DND-41 (cell line): ENCODE measurements at regions not wholly inside any gene's neighbourhood (a gene's known extent, or its start where the extent isn't known, plus 50 kb on each side); places are given as distances from the start of the nearest gene placed in this dataset.

Source experiments
- ATAC-seq: fragments of 200-7000 bp; cut with Tn5 transposase; 3 replicates; pipeline ENCODE4 v1.9.1; 2021; ENCODE audit warnings: low read depth; ENCODE audit not compliant: insufficient read depth
- DNase-seq: peaks from one replicate; pipeline ENCODE4 v3.0.0-alpha.2; 2020
- H2AFZ ChIP-seq: 2 replicates; pipeline ENCODE4 v1.6.0; 2012; ENCODE audit warnings: low read depth, low read length
- H3K27ac ChIP-seq: 2 replicates; pipeline ENCODE4 v1.5.1; 2012; ENCODE audit warnings: low read length, inconsistent platforms
- H3K27me3 ChIP-seq: fragments of 200-600 bp; sonication (generic); 2 replicates; pipeline ENCODE4 v1.6.0; 2012; ENCODE audit warnings: low read length, mild to moderate bottlenecking, inconsistent platforms; ENCODE audit not compliant: insufficient read depth, poor library complexity
- H3K36me3 ChIP-seq: 2 replicates; pipeline ENCODE4 v1.5.1; 2012; ENCODE audit warnings: low read length, inconsistent platforms; ENCODE audit not compliant: insufficient read depth
- H3K4me1 ChIP-seq: 2 replicates; pipeline ENCODE4 v1.5.1; 2012; ENCODE audit warnings: mild to moderate bottlenecking, low read length; ENCODE audit not compliant: insufficient read depth
- H3K4me2 ChIP-seq: 2 replicates; pipeline ENCODE4 v1.6.0; 2012; ENCODE audit warnings: mild to moderate bottlenecking, moderate library complexity, low read length, inconsistent platforms; ENCODE audit not compliant: insufficient read depth
- H3K4me3 ChIP-seq, 2 experiments: fragments of 200-600 bp in 1 of 2; shearing (Covaris generic) in 1 of 2; 2 replicates each; pipeline ENCODE4 v1.5.1; 2012 to 2016; ENCODE audit warnings: inconsistent platforms in 2 of 2, low read length in 2 of 2, mild to moderate bottlenecking in 2 of 2, low read depth in 1 of 2, moderate library complexity in 1 of 2
- H3K79me2 ChIP-seq: 2 replicates; pipeline ENCODE4 v1.6.0; 2012; ENCODE audit warnings: low read length, inconsistent platforms; ENCODE audit not compliant: insufficient read depth
- H3K9ac ChIP-seq: 2 replicates; pipeline ENCODE4 v1.6.0; 2012; ENCODE audit warnings: low read depth, mild to moderate bottlenecking, inconsistent platforms, low read length, moderate library complexity
- H3K9me3 ChIP-seq: 2 replicates; pipeline ENCODE4 v1.5.1; 2012; ENCODE audit warnings: low read length, moderate library complexity, mild to moderate bottlenecking, inconsistent platforms; ENCODE audit not compliant: insufficient read depth, severe bottlenecking
- H4K20me1 ChIP-seq: 2 replicates; pipeline ENCODE4 v1.6.0; 2012; ENCODE audit warnings: low read length; ENCODE audit not compliant: insufficient read depth
- EZH2 ChIP-seq: IDR thresholded peaks from 3 replicates; pipeline ENCODE4 v1.6.1; 2012; ENCODE audit warnings: borderline replicate concordance, low read depth, mild to moderate bottlenecking, moderate library complexity, low read length, inconsistent platforms; ENCODE audit not compliant: severe bottlenecking
- TF ChIP-seq, protein P1 (sequence below): IDR thresholded peaks from 2 replicates; pipeline ENCODE4 v1.5.1; 2012; ENCODE audit warnings: borderline replicate concordance, low read length, moderate library complexity, mild to moderate bottlenecking; ENCODE audit not compliant: poor library complexity, severe bottlenecking; ENCODE audit errors: extremely low read depth

DNA sequence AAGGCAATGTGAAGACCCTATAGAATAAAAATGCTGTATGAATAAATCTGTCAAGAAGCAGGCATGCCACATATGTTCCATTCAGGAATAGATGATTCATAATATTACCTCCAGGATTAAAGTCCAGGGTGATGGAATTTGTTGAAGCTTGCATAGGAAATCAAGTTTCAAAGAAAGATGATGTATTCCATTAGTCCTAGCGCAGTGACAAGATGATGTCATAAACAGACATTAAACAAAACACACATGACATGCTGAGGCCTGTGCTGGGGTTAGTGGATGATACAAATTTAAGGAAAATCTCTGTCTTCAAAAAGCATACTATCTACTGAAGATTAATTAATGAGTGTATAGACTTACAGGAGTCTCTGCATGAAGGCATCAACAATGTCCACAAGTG is 1025.2 kb downstream of the CDH11 start:
- no peak for ATAC-seq
- TF ChIP-seq, protein P1, sequence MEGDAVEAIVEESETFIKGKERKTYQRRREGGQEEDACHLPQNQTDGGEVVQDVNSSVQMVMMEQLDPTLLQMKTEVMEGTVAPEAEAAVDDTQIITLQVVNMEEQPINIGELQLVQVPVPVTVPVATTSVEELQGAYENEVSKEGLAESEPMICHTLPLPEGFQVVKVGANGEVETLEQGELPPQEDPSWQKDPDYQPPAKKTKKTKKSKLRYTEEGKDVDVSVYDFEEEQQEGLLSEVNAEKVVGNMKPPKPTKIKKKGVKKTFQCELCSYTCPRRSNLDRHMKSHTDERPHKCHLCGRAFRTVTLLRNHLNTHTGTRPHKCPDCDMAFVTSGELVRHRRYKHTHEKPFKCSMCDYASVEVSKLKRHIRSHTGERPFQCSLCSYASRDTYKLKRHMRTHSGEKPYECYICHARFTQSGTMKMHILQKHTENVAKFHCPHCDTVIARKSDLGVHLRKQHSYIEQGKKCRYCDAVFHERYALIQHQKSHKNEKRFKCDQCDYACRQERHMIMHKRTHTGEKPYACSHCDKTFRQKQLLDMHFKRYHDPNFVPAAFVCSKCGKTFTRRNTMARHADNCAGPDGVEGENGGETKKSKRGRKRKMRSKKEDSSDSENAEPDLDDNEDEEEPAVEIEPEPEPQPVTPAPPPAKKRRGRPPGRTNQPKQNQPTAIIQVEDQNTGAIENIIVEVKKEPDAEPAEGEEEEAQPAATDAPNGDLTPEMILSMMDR = no peak
- TF ChIP-seq EZH2 = no peak
- Histone ChIP-seq H3K36me3 (no peaks in the 10 kb centered on the region), H3K4me3 (no peak overlapping the region), H3K79me2 (no peaks in the 10 kb centered on the region), H2AFZ (no peak overlapping the region), H4K20me1 (no peaks in the 10 kb centered on the region), H3K4me1 (no peaks in the 10 kb centered on the region), H3K9ac (no peak overlapping the region), H3K27ac (no peak overlapping the region), H3K27me3 (no peaks in the 10 kb centered on the region), H3K4me2 (no peak overlapping the region), H3K9me3 (no peaks in the 10 kb centered on the region)
- no peak for DNase-seq

DNA sequence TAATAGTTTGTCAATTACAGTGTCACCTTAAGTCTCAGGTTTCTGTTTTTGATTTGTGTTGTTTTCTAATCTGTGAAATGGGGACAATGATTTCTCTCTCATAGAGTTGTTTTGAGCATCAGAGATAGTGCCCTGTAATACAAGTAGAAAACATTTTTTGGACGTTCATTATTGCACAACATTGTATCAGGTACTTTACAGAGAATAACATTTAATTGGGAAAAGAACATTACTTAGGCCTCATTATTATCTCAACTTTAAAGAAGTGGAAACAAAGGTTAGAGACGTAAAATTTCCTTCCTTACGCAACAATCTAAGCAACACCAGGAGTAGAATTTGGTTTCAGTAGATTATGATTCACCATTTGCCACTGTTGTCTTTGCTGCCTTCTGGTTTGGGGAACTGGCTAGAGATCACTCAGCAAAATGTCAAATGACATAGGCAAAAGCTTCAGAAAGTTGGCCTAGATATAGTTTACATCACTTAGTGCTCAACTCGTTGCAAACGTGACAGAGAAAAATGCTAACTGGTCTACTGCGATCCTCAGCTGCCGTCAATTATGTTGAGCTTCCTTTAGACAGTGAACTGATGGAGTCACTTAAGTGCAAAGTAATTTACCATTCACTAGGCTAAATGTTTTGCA is 1026.8 kb downstream of the CDH11 start:
- H3K4me3 ChIP-seq = no peak overlapping the region
- no peaks in the 10 kb centered on the region for H4K20me1 ChIP-seq
- no peak overlapping the region for H3K4me2 ChIP-seq
- no peak for TF ChIP-seq EZH2
- TF ChIP-seq, protein P1 = no peak
- H3K9ac ChIP-seq = no peak overlapping the region
- no peak overlapping the region for H3K27ac ChIP-seq
- no peaks in the 10 kb centered on the region for H3K79me2 ChIP-seq
- H3K4me1 ChIP-seq = no peaks in the 10 kb centered on the region
- H3K36me3 ChIP-seq = no peaks in the 10 kb centered on the region
- ATAC-seq (no peak), DNase-seq (no peak)
- H2AFZ ChIP-seq = no peak overlapping the region
- H3K9me3 ChIP-seq = no peaks in the 10 kb centered on the region
- no peaks in the 10 kb centered on the region for H3K27me3 ChIP-seq

DNA sequence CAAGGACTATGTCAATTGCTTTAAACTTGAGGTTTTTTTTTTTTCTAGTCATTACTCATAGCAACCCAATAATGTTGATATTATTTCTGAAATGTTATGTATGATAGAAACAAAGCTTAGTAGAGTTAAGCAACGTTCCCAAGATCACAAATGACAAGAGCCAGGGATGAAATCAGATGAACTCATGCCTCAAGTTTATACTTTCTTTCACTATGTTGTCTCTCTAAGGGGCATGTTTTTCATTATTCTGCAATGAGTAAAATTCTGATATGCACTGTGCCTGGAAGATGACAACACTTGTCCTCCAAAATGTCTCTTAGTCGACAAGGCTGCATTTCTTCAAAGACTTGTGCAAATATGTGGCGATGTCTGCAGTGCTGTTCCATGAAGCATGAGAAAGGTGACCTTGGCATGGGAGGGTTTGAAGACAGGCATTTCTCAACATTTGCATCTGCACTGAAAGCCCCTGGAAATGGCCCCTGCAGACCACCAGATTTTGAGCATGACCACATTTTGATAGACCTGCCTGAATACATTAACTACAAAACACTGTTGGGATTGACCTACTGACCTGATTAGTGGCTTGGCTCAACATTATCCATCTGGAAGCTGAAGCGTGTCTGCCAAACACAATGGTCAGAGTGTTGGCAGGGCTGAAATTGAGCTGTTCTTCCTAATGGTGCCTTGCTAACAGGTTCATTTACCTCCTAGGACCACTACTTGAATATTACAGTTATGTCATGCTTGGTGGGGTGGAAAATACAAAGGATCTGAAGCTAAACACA is 1027.5 kb downstream of the CDH11 start:
- Histone ChIP-seq H3K4me1 (no peaks in the 10 kb centered on the region), H3K4me3 (no peak overlapping the region), H3K9me3 (no peaks in the 10 kb centered on the region), H3K27ac (no peak overlapping the region), H4K20me1 (no peaks in the 10 kb centered on the region), H3K79me2 (no peaks in the 10 kb centered on the region), H2AFZ (no peak overlapping the region), H3K36me3 (no peaks in the 10 kb centered on the region), H3K4me2 (no peak overlapping the region), H3K9ac (no peak overlapping the region), H3K27me3 (no peaks in the 10 kb centered on the region)
- DNase-seq = no peak
- no peak for ATAC-seq
- TF ChIP-seq, protein P1 = no peak
- no peak for TF ChIP-seq EZH2

DNA sequence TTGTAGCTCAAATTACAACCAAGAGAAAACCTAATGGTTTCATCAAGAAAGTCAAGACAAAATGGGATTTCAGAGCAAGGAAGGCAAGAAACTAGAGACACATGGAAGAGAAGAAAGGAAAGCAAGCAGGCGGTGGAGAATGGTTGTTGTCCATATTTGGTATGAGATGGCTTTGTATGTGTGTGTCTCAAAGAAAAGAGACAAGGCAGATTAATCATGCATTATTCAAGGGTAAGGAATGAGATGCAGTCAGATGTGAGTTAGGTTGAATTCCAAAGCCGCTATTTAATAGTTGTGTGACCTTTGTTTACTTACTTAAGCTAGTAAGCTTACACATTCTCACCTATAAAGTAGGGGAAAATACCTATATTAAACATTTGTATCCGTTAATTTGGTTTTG is 1029.6 kb downstream of the CDH11 start:
- Histone ChIP-seq H3K36me3 (no peaks in the 10 kb centered on the region), H3K27ac (no peak overlapping the region), H3K4me1 (no peaks in the 10 kb centered on the region), H3K9me3 (no peaks in the 10 kb centered on the region), H3K4me3 (no peak overlapping the region), H3K4me2 (no peak overlapping the region), H2AFZ (no peak overlapping the region), H3K27me3 (no peaks in the 10 kb centered on the region), H3K79me2 (no peaks in the 10 kb centered on the region), H3K9ac (no peak overlapping the region), H4K20me1 (no peaks in the 10 kb centered on the region)
- TF ChIP-seq EZH2 = no peak
- TF ChIP-seq, protein P1 = no peak
- no peak for ATAC-seq
- DNase-seq = no peak
